ENCODE measurements at regions not wholly inside any gene's neighbourhood (a gene's known extent, or its start where the extent isn't known, plus 50 kb on each side); places are given as distances from the start of the nearest gene placed in this dataset.

GRCh38 chr1:3954170-3955169, 54.4 kb upstream of the C1orf174 start:
- DNase-seq = no peak
- no peak for TF ChIP-seq CTCF (IDR thresholded peaks at IDR 0.05; ENCODE audit: borderline replicate concordance)
- Histone ChIP-seq H3K27ac (replicated peaks) (no peak overlapping the region), H3K4me3 (no peak overlapping the region), H3K36me3 (no peaks in the 10 kb centered on the region), H3K4me1 (no peaks in the 10 kb centered on the region), H3K27me3 (ENCODE audit: low read depth) (peaks cover 98% of the 10 kb centered on the region), H3K9me3 (replicated peaks) (no peaks in the 10 kb centered on the region)
- intact Hi-C loops (cut with micrococcal nuclease) = no loop called here

GRCh38 chr1:3955196-3955772, 55.2 kb upstream of the C1orf174 start:
- Histone ChIP-seq H3K4me3 (no peak overlapping the region), H3K27ac (replicated peaks) (no peak overlapping the region), H3K4me1 (no peaks in the 10 kb centered on the region), H3K36me3 (no peaks in the 10 kb centered on the region), H3K27me3 (ENCODE audit: low read depth) (peaks cover 91% of the 10 kb centered on the region), H3K9me3 (replicated peaks) (no peaks in the 10 kb centered on the region)
- DNase-seq = no peak
- intact Hi-C loops (cut with micrococcal nuclease) = no loop called here
- TF ChIP-seq CTCF (IDR thresholded peaks at IDR 0.05; ENCODE audit: borderline replicate concordance) = no peak

GRCh38 chr1:3956527-3957170, 56.6 kb upstream of the C1orf174 start:
- no peak for DNase-seq
- H3K4me3 ChIP-seq = no peak overlapping the region
- peaks cover 77% of the 10 kb centered on the region for H3K27me3 ChIP-seq (ENCODE audit: low read depth)
- no peak overlapping the region for H3K27ac ChIP-seq (replicated peaks)
- intact Hi-C loops (cut with micrococcal nuclease) = no loop called here
- H3K9me3 ChIP-seq (replicated peaks) = no peaks in the 10 kb centered on the region
- H3K4me1 ChIP-seq = no peaks in the 10 kb centered on the region
- no peaks in the 10 kb centered on the region for H3K36me3 ChIP-seq
- TF ChIP-seq CTCF (IDR thresholded peaks at IDR 0.05; ENCODE audit: borderline replicate concordance) = no peak

- peaks cover 50% of the 10 kb centered on the region for H3K27me3 ChIP-seq (ENCODE audit: low read depth)
- H3K9me3 ChIP-seq (replicated peaks) = no peaks in the 10 kb centered on the region
- DNase-seq = no peak
- no peaks in the 10 kb centered on the region for H3K4me1 ChIP-seq
- H3K36me3 ChIP-seq = no peaks in the 10 kb centered on the region
- TF ChIP-seq CTCF (IDR thresholded peaks at IDR 0.05; ENCODE audit: borderline replicate concordance) = no peak
- no peak overlapping the region for H3K4me3 ChIP-seq
- intact Hi-C loops (cut with micrococcal nuclease) = no loop called here
- no peak overlapping the region for H3K27ac ChIP-seq (replicated peaks)
Observed at GRCh38 chr1:3959361-3959760, 59.3 kb upstream of the C1orf174 start.

GRCh38 chr1:3963554-3963953, 63.5 kb upstream of the C1orf174 start:
- TF ChIP-seq CTCF (IDR thresholded peaks at IDR 0.05; ENCODE audit: borderline replicate concordance) = no peak
- intact Hi-C loops (cut with micrococcal nuclease) = no loop called here
- Histone ChIP-seq H3K36me3 (no peaks in the 10 kb centered on the region), H3K4me1 (no peaks in the 10 kb centered on the region), H3K4me3 (no peak overlapping the region), H3K27me3 (ENCODE audit: low read depth) (peaks cover 37% of the 10 kb centered on the region), H3K9me3 (replicated peaks) (peaks cover 4% of the 10 kb centered on the region), H3K27ac (replicated peaks) (no peak overlapping the region)
- DNase-seq = no peak

Measured in left ventricle myocardium inferior (tissue), 1 donor.